Activated CD4-positive, alpha-beta T cell treated with anti-CD3 and anti-CD28 coated beads, Interleukin-2, amount 10 ng/mL, durations not matched to agents 24 days and 14 days (primary cell): ENCODE measurements at regions not wholly inside any gene's neighbourhood (a gene's known extent, or its start where the extent isn't known, plus 50 kb on each side); places are given as distances from the start of the nearest gene placed in this dataset.
"Not testable (repeated sequence)": the region's sequence is repeated elsewhere in the genome, so short reads cannot be mapped to it uniquely, and the experiment has no call there.

Source experiments
- DNase-seq: peaks from one replicate; pipeline ENCODE4 v3.0.0; 2022
- H3K27ac Mint-ChIP-seq: one replicate; pipeline ENCODE4 v1.8.0; 2022; ENCODE audit warnings: mild to moderate bottlenecking, mixed read lengths
- H3K27me3 Mint-ChIP-seq: one replicate; pipeline ENCODE4 v1.8.0; 2022; ENCODE audit warnings: mixed read lengths
- H3K36me3 Mint-ChIP-seq: one replicate; pipeline ENCODE4 v1.8.0; 2022; ENCODE audit warnings: low read depth, mild to moderate bottlenecking, mixed read lengths
- H3K4me1 Mint-ChIP-seq: one replicate; pipeline ENCODE4 v1.8.0; 2021; ENCODE audit warnings: mixed read lengths
- H3K4me3 Mint-ChIP-seq: one replicate; pipeline ENCODE4 v1.8.0; 2022; ENCODE audit warnings: mild to moderate bottlenecking, moderate library complexity, mixed read lengths
- H3K9me3 Mint-ChIP-seq: one replicate; pipeline ENCODE4 v1.8.0; 2021; ENCODE audit warnings: mixed read lengths
- intact Hi-C: fragments of 100-400 bp; cut with micrococcal nuclease; formaldehyde crosslinking; loops from one replicate; pipeline ENCODE4 v1.15.1; 2023

DNA sequence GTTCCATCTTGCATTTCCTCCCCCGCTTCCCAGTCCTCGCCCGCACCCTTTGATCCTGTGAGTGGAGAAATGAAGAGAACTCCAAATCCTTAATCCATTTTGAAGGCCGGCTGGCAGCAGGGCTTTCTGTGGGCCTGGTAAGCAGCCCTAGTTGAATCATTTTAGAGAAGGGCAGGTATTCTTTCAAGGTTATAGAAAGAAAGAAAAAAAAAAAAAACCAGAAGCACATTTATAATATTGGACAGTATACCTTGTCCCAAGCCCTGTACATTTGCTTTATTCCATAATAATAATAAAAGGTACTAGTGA, 103.7 kb downstream of the PROP1 start:
- H3K27ac Mint-ChIP-seq, H3K36me3 Mint-ChIP-seq, DNase-seq, H3K9me3 Mint-ChIP-seq, intact Hi-C loops, H3K27me3 Mint-ChIP-seq, H3K4me1 Mint-ChIP-seq, H3K4me3 Mint-ChIP-seq: not testable (repeated sequence)

- H3K27ac Mint-ChIP-seq, H3K36me3 Mint-ChIP-seq, H3K9me3 Mint-ChIP-seq, H3K4me3 Mint-ChIP-seq, H3K4me1 Mint-ChIP-seq, H3K27me3 Mint-ChIP-seq, intact Hi-C loops: not testable (repeated sequence)
- peak; percentile 83 for DNase-seq
Measured at GRCh38 chr5:177891547-177892356, 104.3 kb downstream of the PROP1 start.

GRCh38 chr5:177883295-177883694, 100.6 kb upstream of the FAM153A start:
- intact Hi-C loops, H3K27ac Mint-ChIP-seq: not testable (repeated sequence)

DNA sequence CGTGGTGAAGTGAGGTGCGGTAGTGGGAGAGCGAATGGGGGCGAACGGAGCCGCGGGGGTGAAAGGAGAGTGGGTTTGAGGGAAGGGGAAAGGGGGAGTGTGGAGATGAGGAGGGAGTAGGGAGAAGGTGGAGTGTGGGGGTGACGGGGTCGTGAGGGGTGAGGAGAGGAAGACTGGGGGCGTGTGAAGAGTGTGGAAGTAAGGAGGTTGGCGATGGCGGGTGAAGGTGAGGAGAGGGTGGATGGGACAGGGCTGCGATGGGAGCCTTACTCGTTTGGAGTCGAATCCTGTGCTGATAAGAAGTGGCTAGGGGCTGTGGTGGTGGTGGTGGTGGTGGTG, 93.2 kb upstream of the FAM153A start:
- H3K4me1 Mint-ChIP-seq, intact Hi-C loops, H3K36me3 Mint-ChIP-seq, H3K27me3 Mint-ChIP-seq, DNase-seq, H3K9me3 Mint-ChIP-seq: not testable (repeated sequence)
- Mint-ChIP-seq H3K4me3 (peak overlapping the region; percentile 92), H3K27ac (peak overlapping the region; percentile 78)

More at GRCh38 chr5:177883295-177883694, 100.6 kb upstream of the FAM153A start:
- not testable (repeated sequence) for H3K27me3 Mint-ChIP-seq, H3K9me3 Mint-ChIP-seq, H3K4me3 Mint-ChIP-seq, H3K4me1 Mint-ChIP-seq, DNase-seq, H3K36me3 Mint-ChIP-seq

- Mint-ChIP-seq H3K4me3 (peak overlapping the region; percentile 78), H3K27ac (peak overlapping the region; percentile 53)
- DNase-seq: peak; percentile 72
- intact Hi-C loops, H3K9me3 Mint-ChIP-seq, H3K27me3 Mint-ChIP-seq, H3K4me1 Mint-ChIP-seq, H3K36me3 Mint-ChIP-seq: not testable (repeated sequence)
Measured at GRCh38 chr5:177875013-177875899, 92.6 kb upstream of the FAM153A start.

GRCh38 chr5:177863822-177864446, 81.2 kb upstream of the FAM153A start:
- intact Hi-C loops, H3K27ac Mint-ChIP-seq, H3K4me3 Mint-ChIP-seq, H3K4me1 Mint-ChIP-seq, H3K27me3 Mint-ChIP-seq, H3K36me3 Mint-ChIP-seq, H3K9me3 Mint-ChIP-seq, DNase-seq: not testable (repeated sequence)

- intact Hi-C loops, H3K9me3 Mint-ChIP-seq: not testable (repeated sequence)
Measured at GRCh38 chr5:177857642-177858200, 75.0 kb upstream of the FAM153A start.

DNA sequence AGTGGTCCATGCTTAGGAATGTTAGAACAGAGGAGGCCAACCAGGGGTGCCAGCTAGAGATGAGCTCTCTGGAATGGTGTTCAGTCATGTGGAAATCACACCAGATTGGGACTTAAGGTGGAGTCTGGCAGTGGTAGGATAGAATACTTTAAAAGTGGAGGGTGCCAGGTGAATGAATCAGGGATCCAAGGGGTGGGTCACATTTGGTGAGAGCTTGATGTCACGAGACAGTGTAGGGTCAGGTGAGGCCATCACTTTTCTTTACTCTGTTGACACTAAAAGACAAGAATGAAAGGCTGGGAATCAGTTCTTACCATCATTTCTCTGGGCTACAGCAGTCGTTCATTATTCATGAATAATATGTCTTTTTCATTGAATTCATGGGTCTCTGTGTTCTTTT, 73.8 kb upstream of the FAM153A start:
- H3K4me3 Mint-ChIP-seq, H3K4me1 Mint-ChIP-seq, H3K9me3 Mint-ChIP-seq, DNase-seq, H3K27me3 Mint-ChIP-seq, H3K27ac Mint-ChIP-seq, H3K36me3 Mint-ChIP-seq, intact Hi-C loops: not testable (repeated sequence)

More at GRCh38 chr5:177857642-177858200, 75.0 kb upstream of the FAM153A start:
- not testable (repeated sequence) for DNase-seq, H3K4me3 Mint-ChIP-seq, H3K27ac Mint-ChIP-seq, H3K36me3 Mint-ChIP-seq, H3K4me1 Mint-ChIP-seq, H3K27me3 Mint-ChIP-seq

DNA sequence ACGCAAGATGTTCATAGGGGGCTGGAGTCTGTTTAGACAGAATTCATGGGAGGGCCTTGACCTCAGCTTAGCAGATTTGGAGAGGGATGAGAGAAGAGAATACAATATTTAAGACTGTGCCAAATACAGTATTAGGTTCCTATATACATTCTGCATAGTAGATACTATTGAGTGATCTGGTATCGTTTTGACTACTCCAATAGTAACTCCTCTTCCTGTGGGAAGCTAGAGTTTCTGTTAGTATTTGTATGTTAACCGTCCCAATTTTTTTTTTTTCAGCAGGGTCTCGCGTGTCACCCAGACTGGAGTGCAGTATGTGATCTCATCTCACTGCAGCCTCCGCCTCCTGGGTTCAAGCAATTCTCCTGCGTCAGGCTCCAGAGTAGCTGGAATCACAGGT, 65.2 kb upstream of the FAM153A start:
- intact Hi-C loops, DNase-seq, H3K4me3 Mint-ChIP-seq, H3K9me3 Mint-ChIP-seq, H3K27ac Mint-ChIP-seq, H3K36me3 Mint-ChIP-seq, H3K4me1 Mint-ChIP-seq, H3K27me3 Mint-ChIP-seq: not testable (repeated sequence)

- H3K27ac Mint-ChIP-seq, H3K27me3 Mint-ChIP-seq, H3K4me3 Mint-ChIP-seq, DNase-seq, H3K4me1 Mint-ChIP-seq, H3K36me3 Mint-ChIP-seq, intact Hi-C loops, H3K9me3 Mint-ChIP-seq: not testable (repeated sequence)
Measured at GRCh38 chr5:177846598-177846997, 63.9 kb upstream of the FAM153A start.

DNA sequence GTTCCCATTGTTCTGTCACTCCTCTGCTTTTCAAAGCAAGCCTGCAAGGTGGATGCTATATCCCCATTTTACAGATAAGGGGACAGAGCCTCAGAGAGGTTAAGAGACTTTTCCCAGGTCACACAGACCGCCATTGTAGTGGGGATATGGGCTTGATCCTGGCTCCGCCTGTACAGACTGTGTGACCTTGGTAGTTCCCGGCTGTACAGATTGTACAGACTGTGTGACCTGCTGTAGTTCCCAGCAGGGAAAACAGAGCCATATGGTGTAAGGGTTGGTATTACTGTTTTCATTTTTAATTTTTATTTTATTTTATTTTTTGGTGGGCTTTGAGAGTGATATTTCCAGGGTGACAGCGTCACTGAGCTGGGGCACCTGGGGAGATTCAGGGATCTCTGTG, 63.2 kb upstream of the FAM153A start:
- DNase-seq, H3K4me3 Mint-ChIP-seq, intact Hi-C loops, H3K4me1 Mint-ChIP-seq, H3K27ac Mint-ChIP-seq, H3K9me3 Mint-ChIP-seq, H3K27me3 Mint-ChIP-seq, H3K36me3 Mint-ChIP-seq: not testable (repeated sequence)

DNA sequence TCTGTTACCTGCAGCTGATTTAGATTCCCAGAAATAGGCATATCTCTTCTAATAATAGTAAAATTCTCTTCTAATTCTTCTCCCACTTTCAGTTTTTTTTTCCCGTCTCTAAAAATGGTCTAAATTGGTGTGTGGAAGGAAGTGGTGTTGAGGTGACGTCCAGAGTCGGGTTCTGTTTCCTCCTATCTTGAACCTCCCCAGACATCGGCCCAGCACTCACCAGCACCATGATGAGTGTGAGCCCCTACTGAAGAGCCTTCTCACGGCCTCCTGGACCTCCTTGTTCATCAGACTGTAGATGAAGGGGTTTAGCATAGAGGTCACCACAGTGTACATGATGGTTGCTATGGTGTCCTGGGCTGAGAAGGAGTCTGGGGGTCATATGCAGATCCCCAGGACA, 53.5 kb upstream of the FAM153A start:
- intact Hi-C loops, H3K27ac Mint-ChIP-seq, H3K36me3 Mint-ChIP-seq, H3K4me1 Mint-ChIP-seq, H3K9me3 Mint-ChIP-seq, H3K27me3 Mint-ChIP-seq: not testable (repeated sequence)
- peak; percentile 66 for DNase-seq
- H3K4me3 Mint-ChIP-seq: peak overlapping the region; percentile 62
